GM18508 (cell line): ENCODE measurements at regions not wholly inside any gene's neighbourhood (a gene's known extent, or its start where the extent isn't known, plus 50 kb on each side); places are given as distances from the start of the nearest gene placed in this dataset.
"Not testable (repeated sequence)": the region's sequence is repeated elsewhere in the genome, so short reads cannot be mapped to it uniquely, and the experiment has no call there.

Experiments
- ATAC-seq: cut with Tn5 transposase; IDR thresholded peaks from one replicate; pipeline ENCODE4 v1.9.1; 2021; ENCODE audit warnings: moderate number of reproducible peaks; ENCODE audit not compliant: insufficient read depth, unreplicated experiment

- ATAC-seq, result no peak
These were observed 1203.3 kb upstream of the CELF2 start for GRCh38 chr10:9814285-9814864.

- ATAC-seq, result no peak
These were observed 1197.7 kb upstream of the CELF2 start for GRCh38 chr10:9819756-9820494.

GRCh38 chr10:9823268-9823930 lies 1194.3 kb upstream of the CELF2 start:
- no peak for ATAC-seq

- ATAC-seq, result no peak
These were observed 1193.0 kb upstream of the CELF2 start for GRCh38 chr10:9824631-9825071.

GRCh38 chr10:9825491-9826018 lies 1192.1 kb upstream of the CELF2 start:
- ATAC-seq, result no peak

GRCh38 chr10:9828110-9828509 lies 1189.6 kb upstream of the CELF2 start:
- ATAC-seq, result no peak

- no peak for ATAC-seq
These were observed 1183.7 kb upstream of the CELF2 start for GRCh38 chr10:9833942-9834341.

- no peak for ATAC-seq
These were observed 1183.2 kb upstream of the CELF2 start for GRCh38 chr10:9834434-9834833.

GRCh38 chr10:9845075-9845474 lies 1172.6 kb upstream of the CELF2 start:
- ATAC-seq, result no peak

- no peak for ATAC-seq
These were observed 1169.4 kb upstream of the CELF2 start for GRCh38 chr10:9848278-9848677.

GRCh38 chr10:9848981-9849380 lies 1168.7 kb upstream of the CELF2 start:
- no peak for ATAC-seq

- no peak for ATAC-seq
These were observed 1167.3 kb upstream of the CELF2 start for GRCh38 chr10:9850415-9850814.

- ATAC-seq, result no peak
These were observed 1165.9 kb upstream of the CELF2 start for GRCh38 chr10:9851808-9852207.

GRCh38 chr10:9853405-9854355 lies 1164.0 kb upstream of the CELF2 start:
- ATAC-seq, result no peak

GRCh38 chr10:9855451-9855850 lies 1162.2 kb upstream of the CELF2 start:
- not testable (repeated sequence) for ATAC-seq

GRCh38 chr10:9858816-9859215 lies 1158.9 kb upstream of the CELF2 start:
- no peak for ATAC-seq

GRCh38 chr10:9860045-9860444 lies 1157.6 kb upstream of the CELF2 start:
- no peak for ATAC-seq

- no peak for ATAC-seq
These were observed 1154.0 kb upstream of the CELF2 start for GRCh38 chr10:9863559-9864121.

GRCh38 chr10:9868499-9868898 lies 1149.2 kb upstream of the CELF2 start:
- ATAC-seq, result no peak

GRCh38 chr10:9869205-9869604 lies 1148.5 kb upstream of the CELF2 start:
- no peak for ATAC-seq
